HG03342 (cell line): ENCODE measurements at regions not wholly inside any gene's neighbourhood (a gene's known extent, or its start where the extent isn't known, plus 50 kb on each side); places are given as distances from the start of the nearest gene placed in this dataset.
A peak's percentile ranks its signal among the peaks of the same experiment; 100 is the strongest.

Experiments
- ATAC-seq: cut with Tn5 transposase; IDR thresholded peaks from one replicate; pipeline ENCODE4 v1.9.1; 2021; ENCODE audit warnings: mild to moderate bottlenecking, moderate library complexity; ENCODE audit not compliant: unreplicated experiment

DNA sequence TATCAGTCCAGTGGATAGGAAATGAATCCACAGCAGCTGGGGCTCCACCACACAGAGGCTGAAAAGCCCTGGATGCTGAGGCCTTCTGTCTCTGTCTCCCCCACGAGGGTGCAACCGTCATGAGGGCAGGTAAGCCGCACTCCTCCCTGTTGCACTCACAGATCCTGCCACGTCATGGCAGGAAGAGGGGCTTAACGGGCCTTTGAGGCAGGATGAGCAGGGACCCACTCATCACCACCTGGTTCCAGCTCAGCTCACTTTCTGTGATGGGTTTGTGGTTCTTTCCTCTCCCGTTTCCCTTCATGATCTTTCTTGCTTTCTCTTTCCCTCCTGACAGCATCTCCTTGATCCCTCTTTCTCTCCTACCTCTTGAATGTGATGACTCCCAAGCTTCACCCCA, 575.2 kb downstream of the CCDC171 start:
- ATAC-seq, result no peak

- ATAC-seq, result no peak
These were observed 578.4 kb downstream of the CCDC171 start for GRCh38 chr9:16131264-16131663.

DNA sequence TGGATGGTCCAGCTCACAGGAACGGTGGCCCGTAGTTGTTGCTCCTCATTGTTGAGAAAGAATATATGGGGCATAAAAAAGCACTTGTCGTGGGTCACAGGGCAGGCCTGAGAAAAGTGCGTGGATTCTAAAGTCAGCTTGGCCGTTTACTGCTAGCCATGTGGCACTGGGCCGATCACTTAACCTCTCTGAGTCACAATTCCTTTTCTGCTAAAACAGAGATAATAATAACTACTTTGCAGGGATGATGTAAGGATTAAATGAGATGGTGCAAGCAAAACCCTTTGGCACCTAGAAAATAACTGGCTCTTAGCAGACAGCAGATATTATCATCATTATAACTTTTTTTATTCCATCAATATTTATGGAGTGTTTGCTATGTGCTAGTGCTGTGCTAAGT, 579.7 kb downstream of the CCDC171 start:
- ATAC-seq, result no peak

- ATAC-seq, result no peak
These were observed 580.2 kb downstream of the CCDC171 start for GRCh38 chr9:16133032-16133431.

GRCh38 chr9:16133556-16134227, 580.8 kb downstream of the CCDC171 start:
- ATAC-seq, result peak; percentile 78

DNA sequence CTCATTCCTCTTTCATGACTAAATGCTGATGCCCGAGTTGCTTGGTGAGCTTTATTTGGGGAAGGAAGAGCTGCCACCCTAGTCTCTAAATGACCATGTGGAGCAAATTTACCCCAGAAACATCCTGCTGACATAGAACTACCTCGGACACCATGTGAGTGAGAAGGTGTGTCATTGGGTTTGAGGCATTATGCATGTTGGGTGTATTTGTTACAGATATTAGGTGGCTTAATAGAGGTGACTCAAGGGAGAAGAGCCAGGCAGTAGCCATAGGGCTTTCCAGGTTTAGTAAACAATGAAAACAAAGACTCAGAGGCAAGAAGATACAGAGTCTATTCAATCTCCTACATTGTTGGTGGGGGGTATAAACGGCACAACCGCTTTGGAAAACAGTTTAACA, 581.5 kb downstream of the CCDC171 start:
- ATAC-seq, result no peak

DNA sequence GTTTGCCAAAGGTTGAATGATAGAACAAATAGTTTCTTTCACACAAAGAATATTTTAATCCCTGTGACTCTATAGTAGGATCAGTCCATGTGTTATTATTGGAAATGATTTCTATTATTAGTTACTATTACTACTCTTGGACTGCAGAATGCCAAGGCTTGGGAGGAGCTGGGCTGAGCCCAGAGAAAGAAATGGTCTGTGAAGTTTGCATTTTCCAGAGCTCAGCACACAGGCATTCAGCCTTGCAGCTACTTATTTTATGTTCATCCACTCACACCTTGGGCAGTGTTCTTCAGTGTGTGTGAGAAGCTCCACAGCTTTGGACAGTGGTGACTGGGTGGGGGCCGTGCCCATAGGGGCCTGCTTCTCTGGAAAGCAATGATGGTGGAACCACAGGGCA, 583.1 kb downstream of the CCDC171 start:
- no peak for ATAC-seq

DNA sequence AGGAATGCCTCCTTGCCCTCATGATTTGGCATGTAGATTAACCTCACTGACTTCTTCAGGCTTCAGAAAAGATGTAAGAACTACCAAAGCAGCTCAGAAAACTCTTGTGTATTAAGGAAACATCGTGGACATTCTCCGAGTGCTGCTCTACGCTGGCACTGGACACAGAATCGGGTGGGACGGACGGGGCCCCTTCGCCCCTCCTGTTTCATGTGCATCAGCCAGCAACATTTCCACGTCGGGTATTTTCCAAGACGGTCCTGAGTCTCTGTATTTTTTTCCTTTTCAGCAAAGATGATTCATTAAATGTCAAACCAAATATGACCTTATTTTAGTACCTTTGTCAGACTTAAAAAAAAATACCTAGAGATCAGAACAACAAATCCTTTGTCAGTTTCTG, 583.6 kb downstream of the CCDC171 start:
- no peak for ATAC-seq

- no peak for ATAC-seq
These were observed 584.1 kb downstream of the CCDC171 start for GRCh38 chr9:16136961-16137360.

GRCh38 chr9:16138561-16139491, 586.0 kb downstream of the CCDC171 start:
- no peak for ATAC-seq

DNA sequence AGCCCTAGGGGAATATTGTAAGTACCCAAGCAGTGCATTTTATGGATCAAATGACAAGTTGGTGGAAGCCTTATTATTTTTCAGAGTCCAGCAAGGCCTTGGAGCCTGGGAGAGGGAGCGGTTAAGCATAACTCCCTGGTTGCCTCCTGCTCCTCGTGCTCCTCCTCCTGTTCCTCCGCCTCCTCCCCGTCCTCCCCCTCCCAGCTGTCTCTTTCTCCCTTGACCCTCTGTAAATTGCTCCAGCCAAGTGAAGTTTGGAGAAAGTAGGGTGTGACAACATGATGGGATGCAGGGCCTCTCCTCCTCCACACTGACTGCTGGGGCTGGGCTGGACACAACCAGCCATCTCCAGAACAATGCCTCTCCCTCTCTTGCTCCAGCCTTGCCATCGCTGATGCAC, 586.9 kb downstream of the CCDC171 start:
- ATAC-seq, result no peak

GRCh38 chr9:16143310-16143709, 590.5 kb downstream of the CCDC171 start:
- no peak for ATAC-seq

DNA sequence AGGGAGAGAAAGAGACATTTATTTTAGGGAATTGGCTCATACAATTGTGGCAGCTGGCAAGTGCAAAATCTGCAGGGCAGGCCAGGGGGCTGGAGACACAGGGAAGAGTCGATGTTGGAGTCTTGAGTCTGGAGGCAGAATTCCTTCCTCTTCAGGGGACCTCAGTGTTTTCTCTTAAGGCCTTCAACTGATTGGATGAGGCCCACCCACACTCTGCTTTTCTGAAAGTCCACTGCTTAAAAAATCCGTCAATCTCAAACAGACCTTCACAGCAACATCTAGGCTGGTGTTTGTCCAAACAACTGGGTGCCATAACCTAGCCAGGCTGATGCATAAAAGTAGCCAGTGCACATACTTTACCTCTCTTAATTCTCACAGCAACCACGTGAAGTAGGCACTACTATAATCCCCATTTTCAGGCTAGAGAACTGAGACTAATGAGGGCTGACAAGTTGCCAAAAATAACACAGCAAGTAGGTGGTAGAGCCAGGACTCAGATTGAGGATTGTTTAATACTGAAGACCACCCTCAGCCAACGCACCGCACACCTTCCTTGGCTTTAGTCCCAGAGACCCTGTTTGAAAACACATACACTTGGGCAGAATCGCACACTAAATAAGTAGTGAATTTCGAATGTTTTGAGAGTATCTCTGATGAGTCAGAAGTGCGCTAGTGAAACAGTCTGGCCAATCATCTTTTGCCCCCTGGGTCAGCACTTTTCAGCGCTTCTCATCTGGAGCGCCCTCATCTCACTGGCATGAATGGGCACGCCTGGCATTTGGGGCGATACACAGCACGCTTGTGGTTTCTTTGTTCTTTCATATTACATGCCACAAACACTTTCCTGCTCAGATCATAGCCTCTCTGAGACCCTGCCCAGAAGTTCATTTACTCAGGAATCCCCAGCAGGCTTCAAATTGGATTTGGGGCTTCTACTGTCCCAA, 591.4 kb downstream of the CCDC171 start:
- no peak for ATAC-seq

GRCh38 chr9:16145196-16145950, 592.5 kb downstream of the CCDC171 start:
- no peak for ATAC-seq

GRCh38 chr9:16147726-16148125, 594.9 kb downstream of the CCDC171 start:
- no peak for ATAC-seq

GRCh38 chr9:16150501-16150900, 597.7 kb downstream of the CCDC171 start:
- ATAC-seq, result no peak

DNA sequence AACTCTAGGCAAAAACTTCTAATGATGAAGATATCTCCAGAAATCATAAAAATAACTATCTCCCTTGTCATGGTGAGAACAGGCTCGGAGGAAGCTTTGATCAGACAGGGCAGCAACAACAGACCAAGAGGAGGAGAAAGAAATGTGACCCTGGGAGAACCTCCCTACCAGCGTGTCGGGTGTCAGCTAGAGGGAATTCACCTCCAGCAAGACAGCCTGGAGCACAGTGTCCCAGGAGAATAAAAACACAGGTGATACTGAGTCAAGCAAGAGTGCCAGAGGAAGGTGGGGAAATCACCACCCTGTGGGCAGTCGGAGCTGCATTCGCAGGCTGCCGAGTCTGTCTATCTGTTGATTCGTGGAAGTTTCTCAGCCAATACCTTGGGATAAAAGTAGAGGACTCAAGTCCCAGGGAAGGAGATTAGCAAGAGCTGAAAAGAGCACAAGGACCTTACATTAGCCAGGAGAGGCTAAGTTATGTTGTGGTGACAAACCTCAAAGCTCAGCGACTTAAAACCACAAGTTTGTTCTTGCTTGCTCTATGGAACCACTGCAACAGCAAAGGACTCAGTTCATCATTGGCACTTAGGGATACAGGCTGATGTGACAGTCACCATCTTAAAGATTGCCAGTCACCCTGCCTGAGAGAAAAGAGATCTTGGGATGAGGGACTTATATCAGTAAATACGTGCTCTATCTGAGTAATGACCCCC, 598.3 kb downstream of the CCDC171 start:
- ATAC-seq, result no peak

GRCh38 chr9:16152276-16153101, 599.6 kb downstream of the CCDC171 start:
- ATAC-seq, result no peak

DNA sequence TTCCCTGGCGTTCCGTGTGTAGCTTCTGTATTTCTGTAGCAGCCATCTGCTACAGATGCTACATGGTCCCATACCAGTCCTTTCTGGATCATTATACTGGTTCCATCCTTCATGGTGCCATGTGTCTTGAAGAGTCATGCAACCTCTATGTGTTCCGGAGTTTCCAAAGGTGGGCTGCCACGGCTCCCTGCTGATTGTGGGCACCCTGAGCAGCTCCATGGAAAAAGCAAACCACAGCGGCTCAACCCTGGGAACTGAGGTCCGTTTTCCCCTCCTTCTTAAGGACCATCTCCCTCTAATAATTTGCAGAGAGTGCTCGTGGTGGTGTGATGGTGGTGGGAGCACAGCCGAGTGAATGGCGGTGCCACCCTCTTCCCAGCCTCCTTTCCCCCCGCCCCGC, 600.4 kb downstream of the CCDC171 start:
- no peak for ATAC-seq
